ENCODE measurements at regions not wholly inside any gene's neighbourhood (a gene's known extent, or its start where the extent isn't known, plus 50 kb on each side); places are given as distances from the start of the nearest gene placed in this dataset.

DNA sequence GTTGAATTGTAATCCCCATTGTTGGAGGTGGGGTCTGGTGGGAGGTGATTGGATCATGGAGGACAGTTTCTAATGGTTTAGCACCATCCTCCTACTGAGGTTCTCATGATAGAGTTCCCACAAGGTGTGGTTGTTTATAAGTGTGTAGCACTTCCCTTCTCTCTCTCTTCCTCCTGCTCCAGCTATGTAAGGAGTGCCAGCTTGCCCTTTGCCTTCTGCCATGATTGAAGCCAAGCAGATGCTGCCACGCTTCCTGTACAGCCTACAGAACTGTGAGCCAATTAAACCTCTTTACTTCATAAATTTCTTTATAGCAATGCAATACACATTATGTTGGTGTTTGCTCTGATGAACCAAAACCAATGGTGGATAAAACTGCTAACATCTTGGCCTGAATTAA is 238.2 kb downstream of the EFNB2 start:
- no peak for DNase-seq (ENCODE audit: low read depth)

DNA sequence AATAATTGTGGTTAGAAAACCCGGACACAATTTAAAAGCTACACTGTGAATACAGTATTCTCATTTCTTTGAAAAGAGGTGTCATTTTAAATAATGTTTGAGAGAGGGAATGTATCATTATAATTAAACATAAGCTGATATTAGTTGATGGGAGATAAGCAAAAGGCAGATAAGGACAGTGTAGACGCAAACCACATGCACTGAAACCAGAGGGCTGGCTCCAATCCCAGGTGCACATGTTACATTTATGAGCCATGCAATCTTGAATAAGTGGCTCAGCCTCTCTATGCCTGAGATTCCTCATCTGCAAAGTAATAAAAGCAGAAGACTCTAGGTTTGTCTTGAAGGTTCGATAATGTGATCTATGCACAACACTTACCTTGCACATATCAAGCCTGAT is 238.7 kb downstream of the EFNB2 start:
- no peak for DNase-seq (ENCODE audit: low read depth)

DNA sequence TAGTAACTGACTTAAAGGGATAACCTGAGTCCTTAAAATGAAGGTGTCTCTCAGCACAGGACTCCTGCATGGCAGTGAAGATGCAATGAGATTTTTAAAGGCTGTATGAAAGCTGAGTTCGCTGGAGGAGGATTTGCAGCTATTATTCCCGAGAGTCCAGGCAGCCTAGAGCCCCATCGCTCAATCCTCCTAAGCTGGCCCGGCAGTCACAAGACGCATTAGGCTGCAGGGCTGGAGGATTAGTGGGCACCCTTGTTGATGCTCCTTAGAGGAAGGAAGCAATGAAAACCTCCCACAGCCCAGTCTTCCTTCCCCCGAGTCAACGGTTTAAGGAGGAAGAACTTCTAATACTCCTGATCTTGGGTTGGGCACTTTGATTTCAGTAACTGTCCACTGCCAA is 239.5 kb downstream of the EFNB2 start:
- DNase-seq (ENCODE audit: low read depth): no peak

DNA sequence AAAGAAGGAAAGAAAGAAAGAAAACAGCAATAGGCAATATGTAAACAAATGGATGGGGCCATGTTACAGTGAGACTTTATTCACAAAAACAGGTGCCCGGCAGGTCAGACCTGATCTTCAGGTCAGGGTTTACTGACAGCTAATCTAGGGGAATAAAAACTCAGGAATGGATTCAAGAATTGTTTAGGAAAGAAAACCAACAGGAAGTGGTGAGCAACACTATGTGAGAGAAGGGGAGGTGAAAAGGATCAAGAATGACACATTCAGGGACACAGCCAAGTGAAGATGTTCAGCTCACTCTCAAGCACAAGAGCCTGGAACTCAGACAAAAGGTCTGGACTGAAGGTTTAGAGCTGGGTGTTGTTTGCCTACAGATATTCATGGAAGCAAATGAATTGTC is 244.5 kb downstream of the EFNB2 start:
- no peak for DNase-seq (ENCODE audit: low read depth)

DNA sequence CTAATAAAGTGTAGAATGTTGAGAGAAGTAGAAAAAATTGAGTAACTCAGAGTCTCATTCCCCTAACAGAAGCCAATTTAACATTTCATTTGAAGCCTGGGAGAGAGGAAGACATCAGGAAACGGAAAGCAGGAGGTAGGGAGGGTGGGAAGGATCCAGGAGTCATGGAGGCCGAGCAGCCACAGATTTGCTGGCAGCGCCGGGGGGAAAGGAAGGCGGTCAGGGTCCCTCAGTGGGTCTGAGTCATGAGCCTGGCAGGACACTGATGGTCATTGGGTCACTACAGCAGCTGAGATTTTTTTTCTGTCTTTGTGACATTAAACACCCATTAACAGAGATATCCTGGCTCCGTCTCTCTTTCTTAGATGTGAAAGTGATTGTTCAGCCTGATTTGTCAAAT is 248.1 kb downstream of the EFNB2 start:
- DNase-seq (ENCODE audit: low read depth): no peak

DNA sequence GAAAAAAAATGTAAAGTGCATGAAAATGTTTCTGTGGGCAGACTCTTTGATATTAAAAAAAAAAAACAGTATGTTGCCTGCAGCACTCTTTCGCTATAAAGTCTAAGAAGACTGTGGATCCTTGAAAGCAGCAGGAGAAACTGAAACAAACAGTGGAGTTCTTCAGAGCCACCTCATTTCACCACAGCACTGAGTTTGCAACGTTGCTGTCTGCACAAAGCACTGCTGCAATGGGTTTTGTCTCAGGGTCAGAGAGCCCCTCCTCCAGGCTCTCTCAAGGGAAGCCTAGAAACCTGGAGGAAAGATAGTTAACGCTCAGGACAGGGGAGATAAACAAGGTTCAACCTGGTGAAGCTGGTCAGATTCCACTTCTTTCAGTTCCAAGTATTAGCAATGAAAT is 248.7 kb downstream of the EFNB2 start:
- no peak for DNase-seq (ENCODE audit: low read depth)

DNA sequence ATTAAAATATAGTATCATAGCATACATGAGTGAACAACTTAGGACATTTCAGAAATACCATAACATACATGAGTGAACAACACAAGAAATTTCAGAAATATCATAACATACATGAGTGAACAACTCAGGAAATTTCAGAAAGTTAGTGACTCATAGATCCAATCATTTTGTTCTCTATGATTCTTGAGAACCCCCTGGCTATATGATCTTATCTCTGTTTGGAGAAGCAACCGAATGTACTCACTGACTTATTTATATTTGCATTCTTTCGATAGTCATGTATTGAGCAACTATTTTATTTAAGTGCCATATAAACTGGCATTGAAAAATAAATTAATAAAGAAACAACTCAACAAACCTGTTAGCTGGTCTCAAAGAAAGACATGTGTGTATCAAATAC is 251.1 kb downstream of the EFNB2 start:
- DNase-seq (ENCODE audit: low read depth): no peak

DNA sequence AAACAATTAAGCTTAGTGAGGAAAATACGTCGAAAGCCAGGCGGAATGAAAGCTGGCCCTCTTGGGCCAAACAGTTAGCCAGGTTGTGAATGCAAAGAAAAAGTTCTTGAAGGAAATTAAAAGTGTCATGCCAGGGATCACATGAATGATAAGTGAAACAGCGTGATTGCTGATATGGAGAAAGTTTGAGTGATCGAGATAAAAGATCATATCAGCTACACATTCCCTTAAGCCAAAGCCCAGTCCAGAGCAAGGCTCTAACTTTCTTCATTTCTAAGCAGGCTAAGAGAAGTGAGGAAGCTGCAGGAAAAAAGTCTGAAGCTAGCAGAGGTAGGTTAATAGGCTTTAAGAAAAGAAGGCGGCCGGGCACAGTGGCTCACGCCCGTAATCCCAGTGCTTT is 254.0 kb downstream of the EFNB2 start:
- no peak for DNase-seq (ENCODE audit: low read depth)

DNA sequence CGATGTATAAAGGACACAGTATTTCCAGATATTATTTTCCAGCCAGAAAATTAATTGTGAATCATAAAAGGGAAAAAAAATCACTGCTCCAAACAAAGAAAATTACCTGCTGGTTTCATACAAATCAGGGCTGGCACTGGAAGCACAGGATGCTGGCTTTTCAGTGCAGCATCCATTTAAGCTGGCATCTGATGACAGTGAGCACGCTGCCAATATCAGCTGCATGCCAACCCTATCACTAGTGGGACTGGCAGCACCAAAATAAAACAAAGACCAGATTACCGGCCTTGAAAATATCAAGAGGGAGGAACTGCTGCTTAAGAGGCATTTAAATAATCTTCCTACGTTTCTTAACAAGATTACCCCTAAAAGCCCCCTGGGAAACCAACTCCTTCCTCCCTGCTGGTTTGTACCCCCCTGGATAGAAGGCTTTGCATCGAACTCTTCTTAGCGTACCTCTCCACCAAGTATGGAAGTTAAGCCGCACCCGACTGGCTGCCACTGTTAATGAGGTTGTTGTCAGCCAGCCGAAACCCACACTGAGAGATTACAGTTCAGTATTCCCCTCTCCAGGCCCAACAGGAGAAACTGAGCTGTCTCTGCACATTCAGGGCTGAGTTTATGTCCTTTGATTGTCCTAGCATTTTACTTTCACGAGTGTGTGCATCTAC is 257.8 kb downstream of the EFNB2 start:
- no peak for DNase-seq (ENCODE audit: low read depth)

DNA sequence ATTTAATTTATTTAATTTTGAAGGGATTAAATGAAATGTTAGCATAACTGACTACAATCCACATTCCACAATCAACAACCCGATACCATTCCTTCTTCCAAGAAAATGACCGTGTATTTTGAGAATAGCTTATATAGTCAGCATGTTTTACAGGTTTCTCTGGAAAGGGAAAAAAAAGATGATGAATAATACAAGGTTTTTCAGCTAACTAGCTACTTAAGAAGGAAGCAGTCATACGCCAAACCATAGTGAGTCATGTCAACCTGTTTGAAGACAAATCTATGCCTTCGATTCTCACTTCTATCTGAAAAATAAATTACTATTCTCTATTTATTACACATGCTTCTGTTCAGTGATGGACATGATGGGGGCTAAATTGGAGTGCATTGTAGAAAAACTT is 258.6 kb downstream of the EFNB2 start:
- no peak for DNase-seq (ENCODE audit: low read depth)

DNA sequence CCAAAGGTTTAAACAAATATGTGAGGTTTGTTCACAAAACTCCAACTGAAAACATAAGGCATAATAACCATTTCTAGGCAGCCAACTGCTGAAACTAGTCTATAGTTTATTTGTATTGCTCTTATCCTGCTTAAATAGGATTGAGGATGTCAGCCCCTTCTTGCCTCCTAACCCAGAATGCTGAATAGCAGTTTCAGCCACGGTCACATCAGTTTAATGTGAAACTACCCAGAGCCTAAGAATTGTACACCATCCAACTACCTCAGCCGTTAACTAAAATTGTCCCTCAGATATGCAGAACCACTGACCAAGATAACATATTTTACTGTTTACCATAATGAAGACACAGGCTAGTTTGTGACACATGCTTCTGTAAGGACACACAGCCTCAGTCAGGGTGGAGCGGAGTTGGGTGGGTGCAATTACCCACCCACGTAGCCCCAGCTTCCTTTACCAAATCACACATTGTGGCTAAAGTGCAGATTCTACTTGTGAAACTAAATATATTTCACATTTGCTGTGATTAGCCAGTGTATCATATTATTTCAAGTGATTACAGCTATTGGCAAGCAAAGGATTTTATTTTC is 259.9 kb downstream of the EFNB2 start:
- DNase-seq (ENCODE audit: low read depth): no peak

DNA sequence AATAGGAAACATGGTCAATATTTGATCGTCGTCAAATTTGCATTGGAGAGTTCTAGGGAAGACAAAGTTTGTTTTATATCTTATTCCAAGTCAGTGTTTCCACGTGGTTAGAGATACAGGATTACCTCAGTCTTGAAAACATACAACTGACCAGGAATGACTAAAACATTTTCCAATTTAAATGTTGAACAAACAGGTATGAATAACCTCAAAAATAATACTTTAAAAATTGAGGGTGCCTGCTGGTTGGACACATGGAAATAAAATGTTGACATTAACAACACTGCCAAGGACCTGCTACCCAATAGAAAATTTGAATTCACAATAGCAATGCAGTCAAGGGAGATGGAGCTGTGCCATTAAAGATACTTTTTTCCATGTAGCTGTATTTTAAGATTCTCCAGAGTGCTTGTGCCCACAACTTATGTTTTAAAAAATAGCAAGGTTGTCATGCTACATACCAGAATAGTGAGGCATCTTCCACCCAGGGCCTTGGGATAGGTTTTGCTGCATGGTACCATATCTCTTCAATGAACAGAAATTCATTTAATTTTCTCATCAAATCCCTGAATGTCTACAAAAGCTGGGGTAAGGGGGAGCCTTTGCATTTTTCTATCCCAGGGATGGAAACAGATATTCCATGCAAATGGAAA is 260.8 kb downstream of the EFNB2 start:
- DNase-seq (ENCODE audit: low read depth): no peak

DNA sequence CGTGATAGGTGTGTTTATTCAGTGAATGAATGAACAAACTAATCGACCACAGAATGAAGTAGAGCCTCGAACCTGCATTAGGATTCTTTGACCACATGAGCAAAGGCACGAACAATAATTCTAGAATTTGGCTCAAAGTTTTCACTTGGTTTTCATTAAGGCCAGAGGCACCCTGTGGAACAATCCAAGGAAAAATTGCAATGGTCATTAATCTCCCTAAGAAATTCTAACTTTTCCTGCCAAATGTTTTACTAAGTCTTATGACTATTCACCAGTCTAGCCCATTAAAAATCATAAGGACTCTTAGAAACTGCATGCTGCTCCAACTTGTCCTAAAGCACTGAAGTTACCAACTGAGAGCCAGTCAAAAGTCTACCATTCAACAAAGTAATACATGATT is 271.7 kb downstream of the EFNB2 start:
- no peak for DNase-seq (ENCODE audit: low read depth)

DNA sequence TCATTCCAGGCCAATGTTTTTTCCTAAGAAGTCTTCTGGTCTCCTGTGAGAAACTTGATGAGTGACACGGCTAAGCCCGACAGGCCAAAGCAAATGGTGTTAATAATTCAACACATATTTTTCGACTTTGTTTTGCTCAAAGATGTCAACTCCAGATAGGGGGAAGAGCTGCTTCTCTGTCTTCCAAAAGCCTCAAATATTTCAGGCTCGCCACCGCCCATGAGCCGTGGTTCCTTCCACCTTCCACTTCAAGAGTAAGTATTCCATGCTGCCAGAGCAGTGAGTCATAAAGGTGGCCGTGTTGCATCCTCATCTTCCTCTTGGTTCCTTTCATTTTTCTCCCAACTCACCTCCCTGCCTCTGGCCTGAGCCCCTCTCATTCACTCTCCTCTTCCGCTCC is 272.6 kb downstream of the EFNB2 start:
- DNase-seq (ENCODE audit: low read depth): no peak

DNA sequence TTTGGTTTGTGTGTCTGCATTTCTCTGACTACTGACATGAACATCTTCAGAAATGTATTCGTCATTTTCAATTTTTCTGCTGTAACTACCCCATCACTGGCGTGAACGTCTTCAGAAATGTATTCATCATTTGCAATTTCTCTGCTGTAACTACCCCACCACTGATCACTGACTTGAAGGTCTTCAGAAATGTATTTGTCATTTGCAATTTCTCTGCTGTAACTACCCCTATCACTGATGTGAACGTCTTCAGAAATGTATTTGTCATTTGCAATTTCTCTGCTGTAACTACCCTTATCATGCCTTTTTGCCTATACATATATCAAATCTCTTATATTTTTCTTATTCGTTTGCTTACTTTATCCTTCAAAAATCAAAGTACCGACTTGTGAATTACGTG is 274.0 kb downstream of the EFNB2 start:
- no peak for DNase-seq (ENCODE audit: low read depth)

DNA sequence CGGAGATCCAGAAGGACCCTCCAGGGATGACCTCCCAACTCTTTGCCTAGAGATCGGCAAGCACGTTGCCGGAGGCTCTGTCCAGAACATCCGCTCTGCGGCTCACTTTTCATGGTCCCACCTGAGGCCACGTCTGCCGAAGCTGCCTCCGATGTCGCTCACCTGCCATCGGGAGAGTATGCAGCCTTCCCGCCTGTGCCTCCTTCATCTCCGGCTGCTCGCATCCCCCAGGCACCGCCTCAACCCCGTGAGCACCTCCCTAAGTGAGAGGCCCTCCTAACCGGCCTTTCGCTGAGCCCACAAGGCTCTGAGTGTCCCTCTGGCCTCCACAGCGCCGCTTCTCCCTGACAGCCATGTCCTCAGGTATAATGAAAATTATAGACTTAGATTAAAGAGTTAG is 275.1 kb downstream of the EFNB2 start:
- DNase-seq (ENCODE audit: low read depth): no peak

DNA sequence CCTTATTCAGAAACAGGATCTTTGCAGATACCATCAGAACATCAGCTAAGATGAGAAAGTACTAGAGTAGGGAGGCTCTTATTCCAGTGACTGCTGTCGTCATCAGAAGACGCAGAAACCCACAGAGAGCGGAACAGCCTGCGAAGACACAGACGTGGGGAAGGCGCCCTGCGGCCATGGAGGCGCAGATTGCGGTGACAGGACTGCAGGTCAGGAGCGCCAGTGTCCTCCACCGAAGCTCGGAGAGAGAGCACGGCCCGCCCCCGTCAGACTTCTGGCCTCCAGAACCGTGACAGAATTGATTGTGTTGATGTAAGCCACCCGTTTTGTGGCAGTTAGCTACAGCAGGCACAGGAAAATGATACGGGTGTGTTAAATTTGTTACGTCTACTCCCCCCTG is 275.5 kb downstream of the EFNB2 start:
- no peak for DNase-seq (ENCODE audit: low read depth)

DNA sequence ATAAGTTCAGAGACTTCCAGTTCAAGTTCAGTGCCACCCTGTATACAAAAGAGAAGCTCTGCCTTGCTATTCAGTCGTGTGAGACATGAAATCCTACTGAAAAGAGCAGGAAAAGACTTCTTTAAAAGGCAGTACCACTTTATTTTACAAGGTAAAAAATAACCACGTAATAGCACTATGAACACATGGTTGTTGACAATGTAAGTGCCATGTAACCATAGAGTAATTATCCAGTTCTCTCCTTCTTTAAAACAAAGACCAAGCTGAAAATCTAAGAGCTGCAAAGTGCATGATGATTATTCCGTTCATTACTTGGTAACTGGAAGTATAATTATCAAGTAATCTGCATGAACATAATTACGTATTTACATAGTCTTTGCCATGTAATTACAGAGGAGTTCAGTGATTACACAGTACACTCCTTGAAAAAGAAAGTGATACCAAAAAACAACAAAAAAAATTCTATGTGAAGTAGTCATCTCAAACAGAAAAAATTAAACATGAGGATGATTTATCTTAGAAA is 288.7 kb downstream of the EFNB2 start:
- no peak for DNase-seq (ENCODE audit: low read depth)

DNA sequence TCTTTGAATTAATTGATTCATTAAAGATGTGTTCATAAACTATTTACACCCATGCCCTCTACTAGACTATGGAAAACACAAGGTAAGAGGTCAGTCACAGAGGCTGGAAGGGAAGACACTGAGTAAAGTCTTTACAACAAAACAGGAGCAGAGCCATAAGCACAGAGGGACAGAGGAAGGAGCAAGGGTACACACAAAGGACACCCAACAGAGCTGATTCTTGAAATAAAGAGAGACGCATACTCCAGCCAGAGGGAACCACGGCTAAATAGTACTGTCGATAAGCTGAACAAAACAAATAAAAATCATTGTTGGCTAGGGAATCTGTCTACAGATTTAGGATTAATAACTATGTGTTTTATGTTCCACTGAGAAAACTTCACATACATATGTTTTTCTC is 289.2 kb downstream of the EFNB2 start:
- DNase-seq (ENCODE audit: low read depth): no peak

DNA sequence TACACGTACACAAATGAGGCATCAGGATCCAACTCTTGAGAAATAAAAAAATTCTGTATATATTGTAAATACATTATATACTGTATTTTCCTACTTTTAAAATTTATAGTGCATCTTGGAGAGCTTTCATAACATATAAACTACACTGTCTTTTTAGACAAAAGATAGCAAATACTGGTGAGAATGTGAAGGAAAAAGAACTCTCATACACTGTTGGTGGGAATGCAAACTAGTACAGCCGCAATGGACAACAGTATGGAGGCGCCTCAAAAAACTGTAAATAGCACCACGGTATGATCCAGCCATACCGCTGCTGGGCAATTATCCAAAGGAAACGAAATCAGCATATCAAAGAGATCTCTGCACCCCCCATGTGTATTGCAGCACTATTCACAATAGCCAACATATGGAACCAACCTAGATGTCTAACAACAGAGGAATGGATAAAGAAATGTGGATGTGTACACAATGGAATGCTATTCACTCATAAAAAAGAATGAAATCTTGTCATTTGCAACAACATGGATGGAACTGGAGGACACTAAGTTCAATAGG is 292.4 kb downstream of the EFNB2 start:
- DNase-seq (ENCODE audit: low read depth): no peak

DNA sequence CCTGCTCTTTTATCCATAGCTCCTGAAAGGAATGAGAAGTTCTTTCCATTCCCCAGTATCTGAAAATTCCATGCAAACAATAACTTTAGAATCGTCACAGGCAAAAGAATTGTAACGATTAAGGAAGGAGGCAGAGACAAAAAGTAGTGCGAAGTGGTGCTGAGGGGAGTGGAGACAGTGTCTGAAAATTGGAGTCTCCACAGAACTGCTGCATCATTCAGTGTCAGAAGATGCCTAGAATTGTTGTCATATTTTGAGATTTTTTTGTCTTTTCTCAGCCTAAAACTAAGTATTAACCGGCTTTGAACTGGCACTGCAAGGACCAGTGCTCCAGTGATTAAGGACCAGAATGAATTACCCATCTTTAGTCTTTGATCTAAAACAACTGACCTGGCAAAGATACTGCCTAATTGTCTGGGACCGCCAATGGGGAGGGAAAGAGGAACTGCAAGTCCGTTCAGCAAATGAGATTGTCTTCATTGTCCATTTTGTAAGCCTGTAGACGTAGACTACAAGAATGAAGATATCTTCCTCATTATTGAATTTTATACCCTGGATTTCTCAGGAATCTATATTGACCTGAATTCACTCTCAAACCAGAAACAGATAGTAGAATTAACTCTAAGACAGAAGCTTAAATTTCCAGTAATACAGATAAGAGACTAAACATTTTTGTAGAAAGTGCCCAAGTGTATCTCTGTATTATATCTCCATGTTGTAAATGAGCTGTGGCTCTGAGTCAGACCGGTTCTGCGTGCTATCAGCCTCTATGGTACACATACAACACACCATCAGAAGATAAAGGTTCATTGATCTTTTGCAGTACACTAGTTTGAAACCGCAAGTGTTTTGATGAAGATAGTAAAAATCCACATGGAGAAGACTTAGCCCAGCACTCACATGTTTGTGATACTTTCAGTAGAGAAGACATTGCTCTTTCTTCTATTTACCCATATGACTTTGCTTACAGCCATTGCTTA is 293.2 kb downstream of the EFNB2 start:
- DNase-seq (ENCODE audit: low read depth): no peak

DNA sequence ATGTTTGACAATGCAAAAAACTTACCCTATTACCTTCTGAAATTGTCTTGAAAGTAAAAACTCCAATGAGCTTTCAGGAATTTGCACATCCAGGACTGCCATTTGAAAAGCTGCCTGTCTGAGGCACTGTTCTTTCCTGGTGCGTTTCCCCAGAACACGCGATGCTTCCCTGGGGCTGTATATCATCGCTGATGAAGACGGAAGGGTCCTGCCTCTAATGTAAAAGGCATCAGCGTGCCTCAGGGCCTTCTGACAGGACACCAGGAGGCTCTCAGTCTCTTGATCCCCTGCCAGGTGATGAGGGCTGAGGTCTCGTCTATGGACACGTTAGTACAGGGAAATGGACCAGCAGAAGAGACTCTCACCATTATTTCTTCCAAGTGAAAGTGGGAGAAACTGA is 296.8 kb downstream of the EFNB2 start:
- no peak for DNase-seq (ENCODE audit: low read depth)

Measured in stimulated activated CD8-positive, alpha-beta memory T cell treated with anti-CD3 and anti-CD28 coated beads, Interleukin-4, amount 100 ng/mL, for 24 hours (primary cell).